Mesenchymal stem cell (in vitro differentiated cells and primary cell): ENCODE measurements at regions not wholly inside any gene's neighbourhood (a gene's known extent, or its start where the extent isn't known, plus 50 kb on each side); places are given as distances from the start of the nearest gene placed in this dataset.

Experiments
- DNase-seq: peaks from one replicate; pipeline ENCODE4 v3.0.0-alpha.2; 2013
- H2AFZ ChIP-seq: one replicate; pipeline ENCODE4 v1.6.1; 2013; ENCODE audit warnings: low read depth, mild to moderate bottlenecking, control low read depth, inconsistent platforms, low read length, moderate library complexity
- H2AK5ac ChIP-seq: 2 replicates; pipeline ENCODE4 v1.6.1; 2013; ENCODE audit warnings: low read length, moderate library complexity, mild to moderate bottlenecking, inconsistent platforms; ENCODE audit not compliant: severe bottlenecking
- H2BK120ac ChIP-seq: one replicate; pipeline ENCODE4 v1.6.1; 2013; ENCODE audit warnings: low read depth, mild to moderate bottlenecking, inconsistent platforms, low read length, moderate library complexity
- H2BK12ac ChIP-seq, 2 experiments: one replicate each; pipeline ENCODE4 v1.6.1; 2013; ENCODE audit warnings: inconsistent platforms in 2 of 2, low read length in 2 of 2, mild to moderate bottlenecking in 2 of 2, moderate library complexity in 2 of 2, control low read depth in 1 of 2
- H2BK15ac ChIP-seq: one replicate; pipeline ENCODE4 v1.6.1; 2013; ENCODE audit warnings: mild to moderate bottlenecking, low read depth, inconsistent platforms; ENCODE audit not compliant: poor library complexity, severe bottlenecking
- H2BK5ac ChIP-seq: 2 replicates; pipeline ENCODE4 v1.6.1; 2013; ENCODE audit warnings: low read depth, mild to moderate bottlenecking, low read length, control low read depth, inconsistent platforms; ENCODE audit not compliant: poor library complexity, severe bottlenecking
- H3K14ac ChIP-seq, 2 experiments: one replicate each; pipeline ENCODE4 v1.6.1; 2013; ENCODE audit warnings: inconsistent platforms in 2 of 2, low read length in 2 of 2, control low read depth in 1 of 2, mild to moderate bottlenecking in 1 of 2, moderate library complexity in 1 of 2
- H3K18ac ChIP-seq, 2 experiments: one replicate each; pipeline ENCODE4 v1.6.1; 2013; ENCODE audit warnings: inconsistent platforms in 2 of 2, low read length in 2 of 2, control low read depth in 1 of 2, low read depth in 1 of 2, mild to moderate bottlenecking in 1 of 2
- H3K23ac ChIP-seq, 2 experiments: one replicate each; pipeline ENCODE4 v1.6.1; 2013; ENCODE audit warnings: inconsistent platforms in 2 of 2, low read length in 2 of 2, mild to moderate bottlenecking in 2 of 2, moderate library complexity in 2 of 2, control low read depth in 1 of 2
- H3K27ac ChIP-seq: 2 replicates; pipeline ENCODE4 v1.5.1; 2013; ENCODE audit warnings: mild to moderate bottlenecking, moderate library complexity, low read length, control low read depth, inconsistent platforms; ENCODE audit not compliant: poor library complexity, severe bottlenecking
- H3K27me3 ChIP-seq, 2 experiments: 2 replicates each; pipeline versions ENCODE4 v1.6.1 to v1.7.0; 2013; ENCODE audit warnings: low read length in 2 of 2, mild to moderate bottlenecking in 2 of 2, moderate library complexity in 2 of 2, control low read depth in 1 of 2, inconsistent platforms in 1 of 2; ENCODE audit not compliant: control insufficient read depth in 1 of 2, insufficient read depth in 1 of 2
- H3K36me3 ChIP-seq, 2 experiments: 2 replicates each; pipeline versions ENCODE4 v1.6.1 to v1.7.0; 2013; ENCODE audit warnings: low read length in 2 of 2, control low read depth in 1 of 2, inconsistent platforms in 1 of 2, low read depth in 1 of 2, mild to moderate bottlenecking in 1 of 2; ENCODE audit not compliant: insufficient read depth in 2 of 2, control insufficient read depth in 1 of 2
- H3K4ac ChIP-seq, 2 experiments: one replicate each; pipeline ENCODE4 v1.6.1; 2013; ENCODE audit warnings: inconsistent platforms in 2 of 2, low read length in 2 of 2, mild to moderate bottlenecking in 2 of 2, moderate library complexity in 2 of 2, control low read depth in 1 of 2, low read depth in 1 of 2
- H3K4me1 ChIP-seq: 2 replicates; pipeline ENCODE4 v1.6.1; 2013; ENCODE audit warnings: low read depth, low read length, control low read depth; ENCODE audit not compliant: control insufficient read depth, insufficient read depth
- H3K4me2 ChIP-seq: 2 replicates; pipeline ENCODE4 v1.6.1; 2013; ENCODE audit warnings: low read length, mild to moderate bottlenecking, inconsistent platforms; ENCODE audit not compliant: poor library complexity, severe bottlenecking
- H3K4me3 ChIP-seq, 2 experiments: 2 replicates each; pipeline versions ENCODE4 v1.5.1 to v1.7.0; 2013; ENCODE audit warnings: low read length in 2 of 2, mild to moderate bottlenecking in 2 of 2, control low read depth in 1 of 2, low read depth in 1 of 2; ENCODE audit not compliant: insufficient read depth in 1 of 2
- H3K79me1 ChIP-seq: replicated peaks from 2 replicates; pipeline ENCODE4 v1.6.1; 2013; ENCODE audit warnings: mild to moderate bottlenecking, control low read depth, low read length, inconsistent platforms; ENCODE audit not compliant: poor library complexity, severe bottlenecking
- H3K9ac ChIP-seq: 2 replicates; pipeline ENCODE4 v1.7.0; 2013; ENCODE audit warnings: mild to moderate bottlenecking, low read length, moderate library complexity
- H3K9me3 ChIP-seq: 2 replicates; pipeline ENCODE4 v1.7.0; 2013; ENCODE audit warnings: mild to moderate bottlenecking, low read length; ENCODE audit not compliant: control insufficient read depth
- H4K8ac ChIP-seq: one replicate; pipeline ENCODE4 v1.6.1; 2013; ENCODE audit warnings: inconsistent platforms, mild to moderate bottlenecking, low read length, moderate library complexity
- H4K91ac ChIP-seq: one replicate; pipeline ENCODE4 v1.6.1; 2013; ENCODE audit warnings: mild to moderate bottlenecking, low read length, inconsistent platforms
- WGBS: methylation state at CpG from one replicate; pipeline ENCODE4 v1.1.7; 2013; ENCODE audit warnings: mixed read lengths; 5-methylcytosine and 5-hydroxymethylcytosine counted together

- H3K4me2 ChIP-seq, result no peak overlapping the region
- DNase-seq, result no peak
Measured at GRCh38 chr2:16081316-16082200, 141.2 kb downstream of the MYCN start.

DNA sequence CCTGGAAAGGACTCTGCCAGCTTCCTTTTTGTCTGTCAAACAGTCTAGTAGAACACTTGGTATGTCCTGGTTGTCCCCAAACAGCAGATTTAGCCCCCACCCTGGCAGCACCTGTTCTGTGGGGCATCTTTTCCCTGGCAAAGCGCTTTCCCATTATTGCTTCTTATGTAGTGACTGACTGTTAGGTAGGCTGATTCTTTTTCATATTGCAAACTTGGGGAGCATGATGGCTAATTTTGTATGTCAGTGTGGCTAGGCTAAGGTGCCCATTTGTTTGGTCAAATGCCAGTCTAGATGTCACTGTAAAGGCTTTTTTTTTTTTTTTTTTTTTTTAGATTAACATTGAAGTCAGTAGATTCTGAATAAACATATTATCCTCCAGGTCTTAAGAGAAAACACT is 140.2 kb downstream of the MYCN start:
- Histone ChIP-seq H3K23ac (no peak overlapping the region), H3K27me3 (no peaks in the 10 kb centered on the region), H3K4me3 (no peak overlapping the region), H4K8ac (no peak overlapping the region), H4K91ac (no peak overlapping the region), H3K4me2 (no peak overlapping the region), H2AFZ (no peak overlapping the region), H3K36me3 (no peaks in the 10 kb centered on the region), H2AK5ac (no peak overlapping the region), H3K4me1 (no peaks in the 10 kb centered on the region), H2BK12ac (no peak overlapping the region), H3K79me1 (no peaks in the 10 kb centered on the region), H2BK120ac (no peak overlapping the region), H3K4ac (no peak overlapping the region), H3K18ac (no peak overlapping the region), H3K9ac (no peak overlapping the region), H3K9me3 (no peaks in the 10 kb centered on the region), H2BK15ac (no peak overlapping the region), H2BK5ac (no peak overlapping the region), H3K27ac (no peak overlapping the region), H3K14ac (no peak overlapping the region)
- no peak for DNase-seq
- WGBS, result 90% methylated on average over 1 of the region's 1 CpG

More at GRCh38 chr2:16081316-16082200, 141.2 kb downstream of the MYCN start:
- Histone ChIP-seq H3K9me3 (no peaks in the 10 kb centered on the region), H3K9ac (no peak overlapping the region), H3K14ac (no peak overlapping the region), H4K91ac (no peak overlapping the region), H3K27me3 (no peaks in the 10 kb centered on the region), H3K4ac (no peak overlapping the region), H2BK12ac (no peak overlapping the region), H2BK15ac (no peak overlapping the region), H3K4me3 (no peak overlapping the region), H4K8ac (no peak overlapping the region), H3K18ac (no peak overlapping the region), H2AFZ (no peak overlapping the region), H3K23ac (no peak overlapping the region), H3K79me1 (no peaks in the 10 kb centered on the region), H2BK120ac (no peak overlapping the region), H2BK5ac (no peak overlapping the region), H3K4me1 (no peaks in the 10 kb centered on the region), H2AK5ac (no peak overlapping the region), H3K27ac (no peak overlapping the region), H3K36me3 (no peaks in the 10 kb centered on the region)
- WGBS, result 82% methylated on average over 4 of the region's 7 CpGs

- no peak overlapping the region for H3K4me3 ChIP-seq
- no peak overlapping the region for H2BK120ac ChIP-seq
- no peak overlapping the region for H3K27ac ChIP-seq
- H3K79me1 ChIP-seq, result no peaks in the 10 kb centered on the region
- H2BK5ac ChIP-seq, result no peak overlapping the region
- no peak overlapping the region for H4K91ac ChIP-seq
- no peaks in the 10 kb centered on the region for H3K27me3 ChIP-seq
- no peak overlapping the region for H2AFZ ChIP-seq
- H3K23ac ChIP-seq, result no peak overlapping the region
- DNase-seq, result no peak
- H3K18ac ChIP-seq, result no peak overlapping the region
- no peak overlapping the region for H3K4ac ChIP-seq
- H4K8ac ChIP-seq, result no peak overlapping the region
- H3K9me3 ChIP-seq, result no peaks in the 10 kb centered on the region
- H2AK5ac ChIP-seq, result no peak overlapping the region
- no peaks in the 10 kb centered on the region for H3K36me3 ChIP-seq
- no peak overlapping the region for H3K14ac ChIP-seq
- no peak overlapping the region for H3K9ac ChIP-seq
- 61% methylated on average over 3 of the region's 4 CpGs for WGBS
- no peaks in the 10 kb centered on the region for H3K4me1 ChIP-seq
- no peak overlapping the region for H2BK15ac ChIP-seq
- no peak overlapping the region for H3K4me2 ChIP-seq
- no peak overlapping the region for H2BK12ac ChIP-seq
Measured at GRCh38 chr2:16080071-16080470, 139.7 kb downstream of the MYCN start.

DNA sequence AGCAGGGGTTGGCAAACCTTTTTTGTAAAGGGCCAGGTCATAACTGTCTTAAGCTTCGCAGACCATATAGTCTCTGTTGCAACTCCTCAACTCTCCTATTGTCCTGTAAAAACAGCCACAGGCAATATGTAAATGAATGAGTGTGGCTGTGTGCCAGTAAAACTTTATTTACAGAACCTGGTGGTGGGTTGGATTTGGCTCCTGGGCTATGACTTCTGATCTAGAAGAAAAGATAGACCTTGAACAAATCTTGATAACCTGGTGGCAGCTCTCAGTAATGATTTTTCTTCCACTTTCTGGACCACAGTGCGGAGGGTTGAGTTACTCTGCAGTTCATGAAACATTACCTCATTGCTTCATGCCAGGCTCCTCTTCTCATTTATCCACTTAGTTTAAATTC is 139.3 kb downstream of the MYCN start:
- Histone ChIP-seq H3K27me3 (no peaks in the 10 kb centered on the region), H4K8ac (no peak overlapping the region), H3K14ac (no peak overlapping the region), H2AFZ (no peak overlapping the region), H2AK5ac (no peak overlapping the region), H3K36me3 (no peaks in the 10 kb centered on the region), H3K9ac (no peak overlapping the region), H2BK120ac (no peak overlapping the region), H2BK12ac (no peak overlapping the region), H3K23ac (no peak overlapping the region), H2BK5ac (no peak overlapping the region), H3K27ac (no peak overlapping the region), H3K4me1 (no peaks in the 10 kb centered on the region), H3K4me3 (no peak overlapping the region), H4K91ac (no peak overlapping the region), H3K79me1 (no peaks in the 10 kb centered on the region), H3K4ac (no peak overlapping the region), H3K9me3 (no peaks in the 10 kb centered on the region), H2BK15ac (no peak overlapping the region), H3K4me2 (no peak overlapping the region), H3K18ac (no peak overlapping the region)
- 93% methylated on average over 1 of the region's 2 CpGs for WGBS
- DNase-seq, result no peak
